ENCODE measurements at regions not wholly inside any gene's neighbourhood (a gene's known extent, or its start where the extent isn't known, plus 50 kb on each side); places are given as distances from the start of the nearest gene placed in this dataset.

DNA sequence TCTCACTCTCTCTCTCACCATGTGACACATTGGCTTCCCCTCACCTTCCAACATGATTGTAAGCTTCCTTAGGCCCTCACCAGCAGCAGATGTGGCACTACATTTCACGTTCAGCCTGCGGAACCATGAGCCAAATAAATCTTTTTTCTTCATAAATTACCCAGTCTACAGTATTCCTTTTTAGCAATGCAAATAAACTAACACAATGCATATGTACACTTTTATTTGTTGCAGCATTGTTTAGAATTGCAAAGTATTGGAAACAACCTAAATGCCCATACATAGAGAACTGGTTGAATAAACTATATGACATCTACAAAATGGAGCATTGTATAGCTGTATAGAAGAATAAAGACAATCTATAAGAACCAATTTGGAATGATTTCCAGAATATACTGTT, 487.6 kb downstream of the FUT8 start:
- Histone ChIP-seq H3K27me3 (no peaks in the 10 kb centered on the region), H3K9me3 (no peaks in the 10 kb centered on the region), H3K4me3 (no peak overlapping the region), H3K36me3 (no peaks in the 10 kb centered on the region)
- no peak for DNase-seq

DNA sequence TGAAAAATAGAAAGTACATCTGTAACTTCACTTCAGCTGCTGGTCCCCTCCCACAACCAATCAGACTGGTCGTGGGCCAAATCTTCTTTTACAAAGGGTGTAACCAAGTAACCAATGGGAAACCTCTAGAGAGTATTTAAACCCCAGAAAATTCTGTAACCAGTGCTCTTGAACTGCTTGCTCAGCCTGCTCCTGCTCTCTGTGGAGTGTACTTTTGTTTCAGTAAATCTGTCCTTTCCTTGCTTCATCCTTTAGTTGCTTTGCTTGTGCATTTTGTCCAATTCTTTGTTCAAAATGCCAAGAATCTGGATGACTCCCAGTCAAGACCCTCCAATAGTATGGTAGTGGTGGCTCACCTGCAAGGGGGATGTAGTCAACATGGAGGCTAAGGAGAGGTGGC, 489.1 kb downstream of the FUT8 start:
- Histone ChIP-seq H3K27me3 (no peaks in the 10 kb centered on the region), H3K9me3 (no peaks in the 10 kb centered on the region), H3K4me3 (no peak overlapping the region), H3K36me3 (no peaks in the 10 kb centered on the region)
- DNase-seq: no peak

DNA sequence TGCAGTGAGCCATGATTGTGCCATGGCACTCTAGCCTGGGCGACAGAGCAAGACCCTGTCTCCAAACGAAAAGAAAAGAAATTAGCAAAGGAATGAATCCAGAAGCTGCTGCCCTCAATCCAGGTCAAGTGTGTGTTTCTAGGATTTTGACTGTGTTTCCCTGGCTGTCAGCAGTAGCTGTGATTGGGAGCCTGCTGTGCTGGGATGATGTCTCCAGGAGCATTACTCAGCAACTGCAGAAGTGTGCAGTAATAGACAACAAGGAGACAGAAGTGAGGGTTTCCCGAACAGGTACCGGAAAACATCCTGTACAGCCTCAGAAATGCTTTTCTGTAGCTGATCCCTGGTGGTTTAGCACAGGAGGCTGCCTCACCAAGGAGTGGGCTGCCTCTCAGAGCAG, 492.5 kb downstream of the FUT8 start:
- Histone ChIP-seq H3K36me3 (no peaks in the 10 kb centered on the region), H3K27me3 (no peaks in the 10 kb centered on the region), H3K4me3 (no peak overlapping the region), H3K9me3 (no peaks in the 10 kb centered on the region)
- DNase-seq: no peak

DNA sequence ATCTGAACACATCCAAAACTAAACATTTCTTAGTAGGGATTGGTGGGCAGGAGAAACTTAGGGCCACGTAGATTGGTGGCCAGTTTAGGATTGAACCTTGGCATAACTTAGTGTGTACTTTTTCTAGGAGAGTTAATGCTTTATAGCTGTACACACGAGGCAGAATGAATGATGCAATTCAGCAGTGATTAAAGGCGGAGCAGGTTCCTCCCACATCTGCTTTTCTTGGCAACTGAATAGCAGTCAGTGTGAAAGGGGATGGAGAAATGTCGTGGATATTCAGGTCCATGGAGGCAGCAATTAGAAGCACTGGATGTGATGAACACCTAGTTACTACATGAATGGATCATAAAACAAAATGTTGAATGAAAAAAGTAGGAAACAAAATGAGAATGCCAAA, 493.8 kb downstream of the FUT8 start:
- Histone ChIP-seq H3K4me3 (no peak overlapping the region), H3K27me3 (no peaks in the 10 kb centered on the region), H3K9me3 (no peaks in the 10 kb centered on the region), H3K36me3 (no peaks in the 10 kb centered on the region)
- no peak for DNase-seq

- H3K36me3 ChIP-seq: no peaks in the 10 kb centered on the region
- no peaks in the 10 kb centered on the region for H3K27me3 ChIP-seq
- no peak overlapping the region for H3K4me3 ChIP-seq
- no peaks in the 10 kb centered on the region for H3K9me3 ChIP-seq
- DNase-seq: no peak
Measured at GRCh38 chr14:65906948-65907347, 494.4 kb downstream of the FUT8 start.

DNA sequence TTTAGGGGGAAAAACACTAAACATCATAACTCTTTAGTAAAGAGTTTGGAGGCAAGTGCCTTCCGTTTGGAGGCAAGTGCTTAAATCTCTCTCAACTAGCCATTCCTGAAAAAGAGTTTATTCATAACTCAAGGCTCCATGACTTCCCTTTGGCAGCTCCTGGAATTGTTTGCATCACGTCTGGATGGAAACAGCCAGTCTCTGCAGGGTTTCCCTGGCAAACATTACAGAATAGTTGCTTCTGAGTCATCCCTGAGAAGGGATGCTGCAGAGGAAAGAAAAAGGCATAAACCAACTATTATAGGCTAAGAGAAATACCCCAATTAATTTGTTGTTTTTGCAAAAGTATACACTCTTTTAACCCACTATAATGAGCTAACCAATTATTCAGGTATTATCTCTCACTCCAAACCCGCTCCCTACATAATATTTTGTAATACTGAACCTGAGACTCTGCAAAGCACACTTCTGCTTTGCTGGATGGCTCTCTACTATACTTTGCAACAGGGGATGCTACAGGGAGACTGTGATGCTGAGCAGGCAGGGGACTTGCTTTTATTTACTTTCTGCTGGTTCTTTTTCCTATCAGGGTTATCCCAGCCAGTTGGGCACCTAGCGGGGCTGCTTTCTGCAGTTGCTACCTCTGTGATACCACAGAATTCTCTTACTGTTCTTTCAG, 497.7 kb downstream of the FUT8 start:
- Histone ChIP-seq H3K9me3 (no peaks in the 10 kb centered on the region), H3K36me3 (no peaks in the 10 kb centered on the region), H3K4me3 (no peak overlapping the region), H3K27me3 (no peaks in the 10 kb centered on the region)
- peak; percentile 45 for DNase-seq

DNA sequence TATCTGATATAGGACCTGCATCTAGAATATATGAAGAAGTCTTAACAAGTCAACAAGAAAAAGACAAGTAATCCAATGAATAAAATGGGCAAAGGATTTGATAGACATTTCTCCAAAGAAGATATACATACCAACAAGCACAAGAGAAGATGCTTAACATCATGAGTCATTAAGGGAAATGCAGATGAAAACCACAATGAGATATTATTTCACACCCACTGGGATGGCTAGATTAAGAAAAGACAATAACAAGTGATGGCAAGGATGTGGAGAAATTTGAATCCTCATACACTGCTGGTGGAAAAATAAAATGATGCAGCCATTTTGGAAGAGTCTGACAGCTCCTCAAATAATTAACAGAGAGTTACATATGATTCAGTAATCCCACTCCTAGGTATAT, 502.6 kb downstream of the FUT8 start:
- Histone ChIP-seq H3K27me3 (no peaks in the 10 kb centered on the region), H3K4me3 (no peak overlapping the region), H3K36me3 (no peaks in the 10 kb centered on the region), H3K9me3 (no peaks in the 10 kb centered on the region)
- no peak for DNase-seq

DNA sequence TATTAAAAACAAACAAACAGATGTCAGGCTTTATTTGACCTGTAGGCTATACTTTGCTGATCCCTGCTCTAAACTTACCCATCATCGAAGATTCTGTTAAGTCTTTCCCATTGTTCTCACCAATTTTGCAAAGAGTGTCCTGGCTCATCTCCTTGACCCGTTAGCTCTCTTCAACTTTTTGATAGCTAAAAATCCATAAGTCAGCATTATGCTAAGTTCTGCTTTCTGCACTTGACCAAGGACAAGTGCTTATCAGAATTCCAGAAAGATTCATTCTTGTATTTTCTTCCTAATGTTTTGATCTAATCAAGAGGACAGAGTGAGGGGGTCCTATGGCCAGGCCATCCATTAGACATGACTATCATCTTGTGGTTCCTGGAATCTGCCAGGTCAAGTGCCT, 503.5 kb downstream of the FUT8 start:
- Histone ChIP-seq H3K9me3 (no peaks in the 10 kb centered on the region), H3K36me3 (no peaks in the 10 kb centered on the region), H3K27me3 (no peaks in the 10 kb centered on the region), H3K4me3 (no peak overlapping the region)
- DNase-seq: no peak

DNA sequence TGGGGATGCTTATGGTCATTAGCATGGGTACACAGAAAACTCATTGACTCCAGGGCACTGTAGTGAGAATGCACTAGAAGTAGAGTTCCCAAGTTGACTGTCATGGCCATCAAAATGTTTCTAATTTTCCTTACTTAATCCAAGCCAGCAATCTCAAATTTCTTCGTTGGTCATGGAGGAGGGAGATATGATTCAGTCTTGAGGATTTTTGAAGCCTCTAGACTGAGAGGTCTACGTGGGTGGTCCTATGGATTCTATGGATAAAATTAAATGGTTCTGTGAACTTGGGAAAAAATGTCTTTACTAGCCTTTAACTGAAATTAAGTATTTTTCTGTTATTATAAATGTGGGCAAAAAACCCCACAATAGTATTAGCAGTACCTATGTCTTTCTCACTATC, 508.5 kb downstream of the FUT8 start:
- no peaks in the 10 kb centered on the region for H3K27me3 ChIP-seq
- no peak for DNase-seq
- H3K9me3 ChIP-seq: no peaks in the 10 kb centered on the region
- no peaks in the 10 kb centered on the region for H3K36me3 ChIP-seq
- no peak overlapping the region for H3K4me3 ChIP-seq

GRCh38 chr14:65922142-65922541, 509.6 kb downstream of the FUT8 start:
- DNase-seq: no peak
- H3K9me3 ChIP-seq: no peaks in the 10 kb centered on the region
- no peak overlapping the region for H3K4me3 ChIP-seq
- H3K27me3 ChIP-seq: no peaks in the 10 kb centered on the region
- no peaks in the 10 kb centered on the region for H3K36me3 ChIP-seq

- H3K9me3 ChIP-seq: no peaks in the 10 kb centered on the region
- H3K4me3 ChIP-seq: no peak overlapping the region
- no peaks in the 10 kb centered on the region for H3K27me3 ChIP-seq
- no peak for DNase-seq
- H3K36me3 ChIP-seq: no peaks in the 10 kb centered on the region
Measured at GRCh38 chr14:65926504-65926903, 514.0 kb downstream of the FUT8 start.

DNA sequence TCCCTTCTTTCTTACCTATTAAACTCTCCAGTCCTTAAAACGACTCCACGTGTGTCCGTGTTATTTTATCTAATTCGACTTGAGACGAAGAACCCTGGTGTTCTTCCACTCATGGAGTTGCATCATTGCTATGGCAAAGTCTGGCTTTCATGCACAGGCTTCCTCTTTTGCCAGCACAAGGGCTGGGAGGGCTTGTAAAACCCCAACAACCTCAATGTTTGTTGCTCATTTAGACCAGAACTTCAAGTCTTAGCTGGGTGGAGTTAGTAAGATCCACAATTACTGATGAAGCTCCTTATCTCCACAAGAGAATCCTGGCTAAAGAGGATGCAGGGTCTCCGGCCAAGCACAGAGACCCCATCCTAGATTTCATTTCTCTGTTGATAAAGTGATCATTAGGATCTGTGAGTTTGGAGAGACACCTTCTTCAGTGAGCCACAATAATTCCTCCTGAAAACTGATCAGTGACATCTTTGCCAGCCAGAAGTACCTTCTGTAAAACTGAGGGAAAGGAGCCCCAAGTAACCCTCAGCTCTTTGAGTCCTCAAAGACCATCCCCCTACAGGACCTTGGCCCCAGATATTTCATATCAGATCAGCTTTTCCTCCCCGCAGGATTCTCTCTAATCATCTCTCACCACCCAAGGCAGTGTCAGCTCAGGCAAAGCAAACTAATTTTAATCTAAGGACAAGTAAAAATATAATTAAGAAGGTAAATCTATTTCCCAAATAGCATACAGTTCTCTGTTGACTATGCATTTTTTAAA, 514.6 kb downstream of the FUT8 start:
- H3K27me3 ChIP-seq: no peaks in the 10 kb centered on the region
- no peaks in the 10 kb centered on the region for H3K36me3 ChIP-seq
- H3K4me3 ChIP-seq: no peak overlapping the region
- no peaks in the 10 kb centered on the region for H3K9me3 ChIP-seq
- DNase-seq: no peak

DNA sequence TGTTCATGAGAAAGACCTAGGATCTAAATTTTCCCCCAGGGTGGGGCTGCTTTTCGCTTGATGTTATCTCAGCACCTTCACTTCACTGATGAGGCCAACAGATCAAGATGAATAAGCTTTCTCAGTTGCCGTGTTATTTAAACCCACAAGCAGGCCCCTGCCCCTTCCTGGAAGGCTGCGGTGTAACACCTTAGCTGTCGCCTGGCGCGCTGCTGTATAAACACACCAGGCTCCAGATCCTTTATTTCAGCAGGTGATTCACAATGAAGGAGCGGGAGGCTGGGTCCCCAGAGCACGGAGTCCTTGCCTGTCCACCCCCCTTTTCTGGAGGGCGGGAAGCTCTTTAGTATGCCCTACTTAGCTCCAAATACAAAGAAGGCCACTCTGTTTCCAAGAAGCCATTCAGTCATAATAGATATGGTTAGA, 515.4 kb downstream of the FUT8 start:
- DNase-seq: no peak
- H3K36me3 ChIP-seq: no peaks in the 10 kb centered on the region
- no peaks in the 10 kb centered on the region for H3K27me3 ChIP-seq
- no peak overlapping the region for H3K4me3 ChIP-seq
- H3K9me3 ChIP-seq: no peaks in the 10 kb centered on the region

DNA sequence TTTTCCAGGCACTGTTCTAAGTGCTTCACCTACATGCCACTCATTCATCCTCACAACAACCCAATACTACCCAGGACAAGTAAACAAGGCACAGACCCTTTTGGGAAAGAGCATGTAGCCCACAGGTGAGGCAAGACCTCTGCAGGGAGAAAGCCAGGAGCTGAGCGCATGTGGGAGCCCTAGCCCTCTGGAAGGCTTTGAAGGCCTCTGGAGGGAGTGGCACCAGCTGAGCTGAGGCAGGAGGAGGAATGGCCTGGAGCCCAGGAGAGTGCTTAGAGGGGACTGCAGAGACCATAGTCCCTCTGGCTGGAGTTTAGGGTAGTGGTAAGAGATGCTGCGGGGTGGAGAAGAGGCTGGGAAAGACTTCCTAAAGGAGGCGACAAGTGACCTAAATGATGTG, 516.5 kb downstream of the FUT8 start:
- Histone ChIP-seq H3K4me3 (no peak overlapping the region), H3K9me3 (no peaks in the 10 kb centered on the region), H3K36me3 (no peaks in the 10 kb centered on the region), H3K27me3 (no peaks in the 10 kb centered on the region)
- DNase-seq: no peak

GRCh38 chr14:65933400-65934069, 521.0 kb downstream of the FUT8 start:
- DNase-seq: no peak
- Histone ChIP-seq H3K4me3 (no peak overlapping the region), H3K36me3 (no peaks in the 10 kb centered on the region), H3K9me3 (no peaks in the 10 kb centered on the region), H3K27me3 (no peaks in the 10 kb centered on the region)

DNA sequence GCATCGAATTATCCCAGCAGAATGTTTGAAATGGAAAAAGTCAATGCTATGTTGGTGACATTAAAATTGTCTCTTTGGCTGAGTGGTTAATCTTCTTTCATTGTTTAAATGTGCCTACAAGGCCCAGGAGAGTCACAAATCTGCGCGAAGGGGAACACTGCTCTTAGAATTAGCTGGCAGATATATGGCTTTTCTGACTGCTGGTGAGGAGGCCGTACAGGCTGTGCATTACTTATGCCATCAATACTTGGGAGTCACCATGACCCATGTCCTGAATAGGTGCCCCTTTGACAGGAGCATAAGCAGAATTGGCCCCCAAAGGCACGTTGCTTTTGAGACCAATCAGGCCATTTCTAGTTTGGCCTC, 521.5 kb downstream of the FUT8 start:
- DNase-seq: no peak
- Histone ChIP-seq H3K36me3 (no peaks in the 10 kb centered on the region), H3K27me3 (no peaks in the 10 kb centered on the region), H3K4me3 (no peak overlapping the region), H3K9me3 (no peaks in the 10 kb centered on the region)

DNA sequence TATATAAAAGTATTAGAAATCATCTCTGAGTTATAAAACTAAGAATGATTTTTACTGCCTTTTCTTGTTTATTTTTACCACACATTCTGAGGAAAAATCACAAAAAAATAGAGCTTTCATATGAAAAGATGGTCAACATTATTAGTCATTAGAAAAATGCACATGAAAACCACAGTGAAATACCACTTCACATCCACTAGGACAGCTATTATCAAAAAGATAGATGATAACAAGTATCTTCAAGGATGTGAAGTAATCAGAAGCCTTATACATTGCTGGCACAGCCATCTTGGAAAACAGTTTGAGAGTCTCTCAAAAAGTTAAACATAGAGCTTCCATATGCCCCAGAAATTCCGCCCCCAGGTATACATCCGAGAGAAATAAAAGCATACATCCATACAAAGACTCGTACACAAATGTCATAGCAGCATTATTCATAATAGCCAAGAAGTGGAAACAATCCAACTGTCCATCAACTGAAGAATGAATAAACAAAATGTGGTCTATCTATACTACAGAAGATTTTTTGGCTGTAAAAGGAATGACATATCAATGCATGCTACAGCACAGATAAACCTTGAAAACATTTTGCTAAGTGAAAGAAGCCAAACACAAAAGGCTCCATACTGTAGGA, 523.9 kb downstream of the FUT8 start:
- Histone ChIP-seq H3K36me3 (no peaks in the 10 kb centered on the region), H3K4me3 (no peak overlapping the region), H3K27me3 (no peaks in the 10 kb centered on the region), H3K9me3 (no peaks in the 10 kb centered on the region)
- DNase-seq: no peak

Measured in MG63 (cell line).